SK-N-DZ (cell line): ENCODE measurements at regions not wholly inside any gene's neighbourhood (a gene's known extent, or its start where the extent isn't known, plus 50 kb on each side); places are given as distances from the start of the nearest gene placed in this dataset.

Experiments used
- DNase-seq: peaks from one replicate; pipeline ENCODE4 v3.0.0-alpha.2; 2015; ENCODE audit warnings: low spot score

GRCh38 chr5:144832416-144832815 is 661.7 kb downstream of the KCTD16 start:
- no peak for DNase-seq

DNA sequence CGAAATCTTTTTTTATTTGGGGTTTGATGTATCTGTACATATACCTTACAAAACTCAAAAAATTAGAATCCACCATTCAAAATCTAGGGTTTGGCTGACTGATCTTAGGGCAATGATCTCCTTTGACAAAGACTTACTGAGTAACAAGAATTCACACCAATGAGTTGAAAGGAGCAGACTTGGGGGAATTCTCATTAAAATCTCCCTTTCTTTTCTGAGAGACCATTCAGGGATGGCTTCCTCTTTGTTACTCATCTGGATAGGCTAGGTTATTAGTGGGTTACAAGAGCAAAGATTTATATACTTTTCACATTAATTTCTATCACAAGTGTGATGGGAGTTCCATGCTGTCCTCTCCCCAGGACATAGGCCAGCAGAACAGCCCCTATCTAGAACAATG is 661.0 kb downstream of the KCTD16 start:
- DNase-seq, result no peak

DNA sequence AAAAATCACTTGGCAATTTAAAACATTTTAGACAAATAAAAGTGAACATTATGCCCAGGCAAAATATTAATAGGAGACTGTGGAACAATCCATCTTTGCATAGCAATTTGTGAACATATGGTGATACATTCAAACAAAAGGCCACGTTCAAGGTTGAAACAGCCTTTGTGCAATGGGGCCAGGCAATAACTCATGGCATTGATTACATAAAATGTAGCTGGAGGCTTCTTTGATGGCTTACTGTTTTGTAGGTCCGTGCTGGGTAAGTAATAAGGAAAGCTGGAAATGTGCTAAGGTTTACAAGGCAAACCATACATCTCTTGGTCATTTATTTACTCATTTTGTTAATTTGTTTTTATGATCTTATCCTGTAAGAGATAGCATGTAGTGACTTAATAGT is 651.8 kb downstream of the KCTD16 start:
- DNase-seq, result no peak

GRCh38 chr5:144820278-144820677 is 649.6 kb downstream of the KCTD16 start:
- no peak for DNase-seq

DNA sequence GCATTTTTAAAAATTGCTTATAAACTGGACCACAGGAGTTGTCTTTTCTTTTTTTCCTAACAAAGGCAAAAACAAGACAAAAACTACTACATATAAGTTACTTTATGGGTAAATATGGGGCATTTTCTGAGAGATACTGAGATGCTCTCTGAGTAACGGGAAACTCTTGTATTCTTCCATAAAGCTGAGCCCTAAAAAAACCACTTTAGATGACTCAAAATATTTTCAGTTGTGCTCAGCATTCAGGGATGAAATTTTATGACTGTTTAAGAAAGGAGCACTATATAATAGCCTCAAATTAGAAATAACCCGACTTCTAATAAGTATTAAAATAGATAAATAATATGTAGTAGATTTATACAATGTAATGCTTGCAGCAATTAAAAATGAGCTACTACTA is 644.5 kb downstream of the KCTD16 start:
- DNase-seq, result no peak

DNA sequence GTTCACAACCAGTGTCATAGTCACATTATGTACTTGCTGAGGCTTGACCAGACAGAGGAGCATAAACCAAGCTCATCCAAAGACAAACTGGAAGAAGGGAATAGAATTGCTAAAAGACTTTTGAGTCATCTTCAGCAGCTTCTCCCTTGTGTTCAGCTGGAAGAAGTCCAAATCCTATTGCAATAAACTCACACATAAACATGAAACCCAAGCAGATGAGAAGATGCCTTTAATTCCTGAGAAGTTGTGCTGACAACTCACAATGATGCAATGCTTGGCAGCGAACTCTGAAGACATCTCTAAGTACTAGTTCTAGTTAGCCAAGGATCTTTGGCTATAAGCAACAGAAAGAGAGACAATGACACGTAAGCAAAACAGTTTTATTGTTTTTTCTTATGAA is 642.1 kb downstream of the KCTD16 start:
- DNase-seq, result no peak

- DNase-seq, result no peak
Measured at GRCh38 chr5:144800169-144800568, 629.5 kb downstream of the KCTD16 start.

DNA sequence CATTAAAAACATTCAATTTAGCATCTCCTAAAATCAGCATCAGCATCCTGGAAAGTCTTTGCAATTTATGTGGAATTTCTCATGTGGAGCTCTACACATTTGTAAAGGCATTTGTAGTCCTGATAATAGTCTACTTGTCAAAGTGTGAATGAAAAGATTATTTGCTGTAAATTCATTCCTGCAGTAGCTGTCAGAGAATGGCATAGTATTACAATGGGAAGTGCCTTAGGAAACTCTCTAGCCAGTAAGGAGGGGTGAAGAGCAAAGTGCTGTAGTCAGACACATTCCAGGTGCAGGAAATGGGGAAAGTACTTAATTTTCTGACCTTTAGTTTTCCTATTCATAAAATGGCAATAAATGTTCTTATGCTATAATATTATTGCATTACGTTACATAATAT is 627.9 kb downstream of the KCTD16 start:
- DNase-seq, result no peak

DNA sequence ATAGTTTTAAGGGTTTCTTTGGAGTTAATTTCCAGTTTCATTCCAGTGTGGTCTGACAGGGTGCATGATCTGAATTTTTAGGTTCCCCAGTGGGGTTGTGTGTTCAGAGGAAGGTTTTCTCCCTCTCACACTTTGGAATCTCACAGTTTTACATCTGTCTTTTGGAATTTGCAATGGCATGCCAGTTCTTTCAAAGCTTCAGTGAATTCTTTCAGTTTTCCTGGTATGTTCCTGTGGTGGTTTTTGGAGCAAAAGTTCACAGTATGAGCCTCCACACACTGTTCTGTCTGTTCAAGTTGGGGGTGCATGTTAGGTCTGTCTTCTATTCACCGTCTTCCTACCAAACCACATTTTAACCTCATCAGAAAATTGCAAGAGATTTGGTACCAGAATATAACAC is 624.2 kb downstream of the KCTD16 start:
- no peak for DNase-seq

DNA sequence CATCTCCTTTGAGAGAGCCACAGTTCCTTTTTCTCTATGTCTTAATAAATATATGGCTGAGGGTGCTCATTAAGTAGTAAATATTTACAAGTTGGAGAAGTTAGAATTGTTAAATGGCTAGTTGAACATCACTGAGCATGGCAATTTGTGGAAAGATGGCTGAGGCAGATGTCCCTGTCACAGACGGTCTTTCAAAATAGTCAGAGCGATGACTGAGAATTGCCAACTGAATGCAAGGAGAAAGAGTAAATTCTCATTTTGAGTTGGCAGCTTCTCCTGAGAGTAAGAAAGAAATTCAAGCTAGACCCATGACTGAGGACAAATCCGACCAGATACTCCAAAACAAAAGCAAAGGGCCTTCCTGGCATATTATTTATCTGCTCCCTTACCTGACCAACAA is 617.9 kb downstream of the KCTD16 start:
- no peak for DNase-seq

GRCh38 chr5:144788046-144788445 is 617.4 kb downstream of the KCTD16 start:
- DNase-seq, result no peak

DNA sequence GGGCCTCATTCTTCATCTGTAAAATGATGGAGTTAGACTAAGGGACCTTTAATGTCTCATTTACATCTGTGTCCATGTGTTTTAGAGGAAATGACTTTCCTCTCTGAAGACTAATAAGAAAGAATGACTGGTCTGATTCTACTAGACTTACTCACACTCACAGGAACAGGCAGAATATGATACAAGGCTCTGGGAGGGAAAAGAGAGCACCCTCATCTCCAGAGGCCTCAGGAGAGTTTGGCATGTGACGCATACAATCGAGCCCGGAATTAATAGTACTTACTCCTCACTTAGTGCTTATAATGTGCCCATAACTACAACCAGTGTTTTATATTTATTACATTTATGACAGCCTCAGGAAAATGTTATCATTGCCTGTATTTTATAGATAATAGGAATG is 608.7 kb downstream of the KCTD16 start:
- DNase-seq, result no peak

GRCh38 chr5:144778561-144778960 is 607.9 kb downstream of the KCTD16 start:
- no peak for DNase-seq

GRCh38 chr5:144774197-144774596 is 603.5 kb downstream of the KCTD16 start:
- no peak for DNase-seq

- DNase-seq, result no peak
Measured at GRCh38 chr5:144773628-144774027, 603.0 kb downstream of the KCTD16 start.

DNA sequence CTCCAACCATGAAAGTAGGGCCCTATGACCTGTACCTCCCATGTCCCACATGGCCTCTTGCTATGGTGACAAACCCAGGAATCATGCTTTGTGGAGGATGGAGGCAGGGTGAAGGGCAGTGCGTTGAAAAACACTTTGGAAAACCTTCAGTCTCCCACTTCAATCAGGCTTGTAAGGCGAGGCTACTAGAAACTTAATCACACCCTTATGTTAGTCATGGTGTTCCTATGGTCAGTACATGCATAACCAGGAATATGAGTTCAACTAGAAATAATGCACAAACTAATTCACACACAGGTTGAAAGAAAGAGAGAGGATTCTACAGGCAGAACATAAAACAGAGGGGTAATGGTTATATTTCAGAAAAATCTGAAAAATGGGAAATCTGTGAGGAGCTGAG is 601.1 kb downstream of the KCTD16 start:
- no peak for DNase-seq

GRCh38 chr5:144742361-144742760 is 571.7 kb downstream of the KCTD16 start:
- DNase-seq, result no peak

GRCh38 chr5:144731786-144732185 is 561.1 kb downstream of the KCTD16 start:
- DNase-seq, result no peak

DNA sequence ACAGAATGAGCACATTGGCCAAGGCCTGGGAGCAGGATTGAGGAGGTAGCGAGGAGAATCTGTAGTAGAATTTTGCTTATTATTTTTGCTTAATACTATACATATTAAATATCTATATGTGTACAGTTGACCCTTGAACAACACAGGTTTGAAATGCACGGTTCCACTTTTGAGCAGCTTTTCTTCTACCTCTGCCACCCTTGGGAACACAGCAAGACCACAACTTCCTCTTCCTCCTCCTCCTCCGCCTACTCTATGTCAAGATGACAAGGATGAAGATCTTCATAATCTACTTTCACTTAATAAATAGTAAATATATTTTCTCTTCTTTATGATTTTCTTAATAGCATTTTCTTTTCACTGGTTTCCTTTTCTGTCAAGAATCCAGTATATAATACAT is 541.4 kb downstream of the KCTD16 start:
- DNase-seq, result no peak

DNA sequence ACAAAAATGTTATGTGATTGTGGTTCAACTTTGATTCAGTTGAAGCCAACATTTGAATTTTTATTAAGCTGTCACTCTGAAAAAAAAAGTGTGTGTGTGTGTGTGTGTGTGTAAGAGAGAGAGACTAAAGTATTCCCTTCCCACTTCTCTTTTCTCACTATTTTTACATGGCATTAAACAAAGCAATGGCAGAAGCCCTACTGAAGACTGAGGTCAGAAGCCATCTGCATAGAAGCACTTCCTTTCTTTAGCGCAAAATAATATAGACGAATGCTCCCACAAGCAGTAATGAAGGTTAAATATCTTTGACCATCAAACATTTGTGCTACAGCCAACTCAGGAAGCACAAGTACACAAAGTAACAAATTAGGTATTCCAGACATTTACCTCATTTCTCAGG is 540.5 kb downstream of the KCTD16 start:
- DNase-seq, result no peak

GRCh38 chr5:144710637-144711036 is 540.0 kb downstream of the KCTD16 start:
- no peak for DNase-seq

- no peak for DNase-seq
Measured at GRCh38 chr5:144703776-144704175, 533.1 kb downstream of the KCTD16 start.

DNA sequence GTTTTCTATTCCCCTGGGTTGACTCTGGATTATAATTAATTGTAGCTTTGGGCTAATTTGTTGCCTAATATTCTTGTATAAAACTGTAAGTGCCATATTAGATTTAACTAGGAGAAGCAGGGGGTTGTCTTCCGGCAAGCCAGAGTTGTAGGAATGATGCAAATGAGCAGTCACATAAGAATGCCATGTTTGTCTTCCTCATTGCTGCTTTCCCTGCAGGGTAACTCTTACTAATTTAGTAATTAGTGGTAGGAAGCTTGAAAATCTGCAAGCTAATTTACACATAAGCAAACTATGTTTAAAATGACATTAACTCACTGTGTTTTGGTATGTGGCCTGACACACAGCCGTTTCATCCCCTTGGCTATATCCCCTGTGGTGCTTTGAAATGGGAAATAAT is 527.8 kb downstream of the KCTD16 start:
- no peak for DNase-seq

DNA sequence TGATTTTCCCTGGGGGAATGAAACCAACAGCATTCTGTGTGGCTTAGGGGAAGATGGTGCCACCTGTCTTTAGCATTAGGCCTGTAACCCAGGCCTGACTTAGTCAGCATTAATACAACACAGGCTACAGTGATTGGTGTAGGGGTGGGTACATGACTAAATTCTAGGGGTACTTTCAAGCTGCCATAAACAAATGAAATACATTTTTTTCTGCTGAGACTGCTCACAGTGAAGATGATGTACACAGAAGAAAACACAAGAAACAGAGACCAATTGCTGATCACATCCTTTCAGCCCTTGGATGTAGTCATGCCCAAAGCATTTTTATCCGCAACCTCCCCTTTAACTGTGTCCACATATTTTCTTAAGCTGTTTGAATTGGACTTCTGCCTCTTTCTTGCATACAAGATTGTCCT is 527.2 kb downstream of the KCTD16 start:
- no peak for DNase-seq

GRCh38 chr5:144691936-144692335 is 521.3 kb downstream of the KCTD16 start:
- no peak for DNase-seq
